K562 (cell line): ENCODE measurements at regions not wholly inside any gene's neighbourhood (a gene's known extent, or its start where the extent isn't known, plus 50 kb on each side); places are given as distances from the start of the nearest gene placed in this dataset.

Experiments
- ATF1 ChIP-seq, 2 experiments: fragments of 450-650 bp in 1 of 2; IDR thresholded peaks; 2 replicates each; pipeline ENCODE4 v1.6.1; 2016; ENCODE audit warnings: missing compliant biosample characterization in 1 of 2, missing genetic modification characterization in 1 of 2
- PHF21A ChIP-seq: fragments of 450-650 bp; IDR thresholded peaks from 2 replicates; pipeline ENCODE4 v1.6.1; 2017; ENCODE audit warnings: low read depth, borderline replicate concordance
- ZNF354B ChIP-seq: fragments of 250-450 bp; sonication (Bioruptor Pico); IDR thresholded peaks from 2 replicates; pipeline ENCODE4 v1.4.0; 2020

- TF ChIP-seq ZNF354B (no peak), ATF1 (CRISPR knock-in tag; IDR thresholded peaks at IDR 0.05) (no peak), ATF1 (tag; IDR thresholded peaks at IDR 0.05) (no peak), PHF21A (no peak)
Measured at GRCh38 chr12:88399811-88400210, 180.5 kb downstream of the KITLG start.
